GM23338 (cell line): ENCODE measurements at regions not wholly inside any gene's neighbourhood (a gene's known extent, or its start where the extent isn't known, plus 50 kb on each side); places are given as distances from the start of the nearest gene placed in this dataset.

Experiments used
- ATAC-seq: fragments of 200-7000 bp; cut with Tn5 transposase; 3 replicates; pipeline ENCODE4 v1.9.1; 2020
- DNase-seq: peaks from one replicate; pipeline ENCODE4 v3.0.0-alpha.2; 2015; ENCODE audit warnings: low spot score
- H2AFZ ChIP-seq: fragments of 200-600 bp; sonication (generic); 2 replicates; pipeline ENCODE4 v1.8.0; 2016; ENCODE audit warnings: antibody characterized with exemption, mild to moderate bottlenecking, moderate library complexity
- H3F3A ChIP-seq: fragments of 200-600 bp; sonication (generic); replicated peaks from 2 replicates; pipeline ENCODE4 v1.8.0; 2017; ENCODE audit warnings: antibody characterized with exemption, mixed run types, low read depth
- H3K27ac ChIP-seq: fragments of 200-600 bp; sonication (generic); 2 replicates; pipeline ENCODE4 v1.6.1; 2016; ENCODE audit warnings: low read depth
- H3K27me3 ChIP-seq: fragments of 200-600 bp; sonication (generic); 2 replicates; pipeline ENCODE4 v1.8.0; 2016; ENCODE audit warnings: mild to moderate bottlenecking, mixed run types, moderate library complexity; ENCODE audit not compliant: insufficient read depth
- H3K36me3 ChIP-seq: fragments of 200-600 bp; sonication (generic); 2 replicates; pipeline ENCODE4 v1.8.0; 2016; ENCODE audit warnings: mild to moderate bottlenecking; ENCODE audit not compliant: insufficient read depth
- H3K4me1 ChIP-seq: fragments of 200-600 bp; sonication (generic); 2 replicates; pipeline ENCODE4 v1.8.0; 2016; ENCODE audit warnings: mild to moderate bottlenecking, moderate library complexity; ENCODE audit not compliant: insufficient read depth
- H3K4me2 ChIP-seq: fragments of 200-600 bp; sonication (generic); 2 replicates; pipeline ENCODE4 v1.7.1; 2017; ENCODE audit warnings: mixed run types
- H3K4me3 ChIP-seq: fragments of 200-600 bp; sonication (generic); 2 replicates; pipeline ENCODE4 v1.6.1; 2016; ENCODE audit warnings: mixed run types
- H3K79me2 ChIP-seq: fragments of 200-600 bp; sonication (generic); replicated peaks from 2 replicates; pipeline ENCODE4 v1.8.0; 2017; ENCODE audit warnings: mild to moderate bottlenecking; ENCODE audit not compliant: insufficient read depth
- H3K9me2 ChIP-seq: fragments of 200-600 bp; sonication (generic); 2 replicates; pipeline ENCODE4 v1.8.0; 2017; ENCODE audit not compliant: insufficient read depth
- H4K20me1 ChIP-seq: fragments of 200-600 bp; sonication (generic); replicated peaks from 2 replicates; pipeline ENCODE4 v1.8.0; 2017; ENCODE audit warnings: mild to moderate bottlenecking; ENCODE audit not compliant: insufficient read depth
- H3K27ac Mint-ChIP-seq: 2 replicates; pipeline ENCODE4 v1.8.0; 2020; ENCODE audit warnings: inconsistent platforms, mild to moderate bottlenecking, moderate library complexity, mixed read lengths
- H3K27me3 Mint-ChIP-seq: 3 replicates; pipeline ENCODE4 v1.8.0; 2022; ENCODE audit warnings: low read depth, mild to moderate bottlenecking, moderate library complexity, mixed read lengths, inconsistent platforms; ENCODE audit not compliant: insufficient read depth, poor library complexity
- H3K36me3 Mint-ChIP-seq: 3 replicates; pipeline ENCODE4 v1.8.0; 2021; ENCODE audit warnings: low read depth, mild to moderate bottlenecking, inconsistent platforms, moderate library complexity, mixed read lengths
- H3K4me1 Mint-ChIP-seq: 3 replicates; pipeline ENCODE4 v1.8.0; 2020; ENCODE audit warnings: mild to moderate bottlenecking, inconsistent platforms, mixed read lengths
- H3K4me3 Mint-ChIP-seq: 3 replicates; pipeline ENCODE4 v1.8.0; 2021; ENCODE audit warnings: moderate library complexity, mild to moderate bottlenecking, inconsistent platforms, mixed read lengths
- H3K9me3 Mint-ChIP-seq: 3 replicates; pipeline ENCODE4 v1.8.0; 2020; ENCODE audit warnings: moderate library complexity, mild to moderate bottlenecking, inconsistent platforms, mixed read lengths
- CREB1 ChIP-seq: fragments of 250-450 bp; sonication (Bioruptor Pico); IDR thresholded peaks from 2 replicates; pipeline ENCODE4 v1.5.0; 2020; ENCODE audit warnings: low read depth, mild to moderate bottlenecking, moderate library complexity
- ETS1 ChIP-seq: IDR thresholded peaks from 2 replicates; pipeline ENCODE4 v1.6.1; 2016; ENCODE audit warnings: antibody characterized with exemption
- EZH2 ChIP-seq: fragments of 200-600 bp; sonication (generic); IDR thresholded peaks from one replicate; pipeline ENCODE4 v1.8.0; 2017; ENCODE audit warnings: antibody characterized with exemption, mild to moderate bottlenecking, low read depth; ENCODE audit not compliant: unreplicated experiment
- EZH2phosphoT487 ChIP-seq: fragments of 200-600 bp; sonication (generic); IDR thresholded peaks from one replicate; pipeline ENCODE4 v1.8.1; 2018; ENCODE audit warnings: antibody characterized with exemption; ENCODE audit not compliant: unreplicated experiment
- JUNB ChIP-seq: IDR thresholded peaks from one replicate; pipeline ENCODE4 v1.6.1; 2016; ENCODE audit warnings: antibody characterized with exemption; ENCODE audit not compliant: unreplicated experiment
- STAT1 ChIP-seq: IDR thresholded peaks from one replicate; pipeline ENCODE4 v1.6.1; 2016; ENCODE audit warnings: antibody characterized with exemption; ENCODE audit not compliant: unreplicated experiment
- ZNF114 ChIP-seq: fragments of 250-450 bp; sonication (Bioruptor Pico); IDR thresholded peaks from 2 replicates; pipeline ENCODE4 v1.5.0; 2020; ENCODE audit warnings: mild to moderate bottlenecking, moderate library complexity
- ZNF331 ChIP-seq: fragments of 250-450 bp; sonication (Bioruptor Pico); IDR thresholded peaks from 2 replicates; pipeline ENCODE4 v1.5.0; 2020; ENCODE audit warnings: low read depth, mild to moderate bottlenecking, moderate library complexity
- TF ChIP-seq, protein P1 (sequence below): fragments of 250-450 bp; sonication (Bioruptor Pico); IDR thresholded peaks from 2 replicates; pipeline ENCODE4 v1.5.0; 2020; ENCODE audit warnings: mild to moderate bottlenecking, moderate library complexity
- TF ChIP-seq, protein P2 (sequence below): IDR thresholded peaks from one replicate; pipeline ENCODE4 v1.6.1; 2018; ENCODE audit warnings: antibody characterized with exemption; ENCODE audit not compliant: unreplicated experiment
- TF ChIP-seq, protein P3 (sequence below), 2 experiments: fragments of 200-600 bp in 1 of 2; sonication (generic) in 1 of 2; conservative IDR thresholded peaks; 2 replicates each; pipeline versions ENCODE4 v1.5.1 to v1.6.1; 2016 to 2017; ENCODE audit warnings: antibody characterized with exemption in 2 of 2, low read depth in 2 of 2, mild to moderate bottlenecking in 2 of 2, moderate library complexity in 1 of 2

DNA sequence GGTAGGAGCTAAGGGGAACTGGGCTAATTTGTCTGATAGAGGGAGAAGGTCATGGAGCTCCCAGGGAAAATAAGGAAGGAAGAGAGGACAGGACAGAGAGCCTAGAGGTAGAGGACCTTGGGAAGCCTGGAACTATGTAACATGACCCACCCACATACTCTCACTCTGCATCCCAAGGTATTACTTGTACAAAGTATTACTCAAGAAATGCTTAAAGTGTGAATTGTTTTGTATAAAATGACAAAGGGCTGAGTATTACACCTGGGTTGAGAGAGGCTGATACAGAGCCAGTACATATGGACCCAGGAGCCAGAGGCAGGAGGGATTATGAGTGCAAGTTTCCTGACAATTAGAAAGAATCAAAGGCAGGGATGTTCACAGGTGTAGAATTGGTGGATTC is 80.5 kb upstream of the ANKRD55 start (continued):
- TF ChIP-seq, protein P1, sequence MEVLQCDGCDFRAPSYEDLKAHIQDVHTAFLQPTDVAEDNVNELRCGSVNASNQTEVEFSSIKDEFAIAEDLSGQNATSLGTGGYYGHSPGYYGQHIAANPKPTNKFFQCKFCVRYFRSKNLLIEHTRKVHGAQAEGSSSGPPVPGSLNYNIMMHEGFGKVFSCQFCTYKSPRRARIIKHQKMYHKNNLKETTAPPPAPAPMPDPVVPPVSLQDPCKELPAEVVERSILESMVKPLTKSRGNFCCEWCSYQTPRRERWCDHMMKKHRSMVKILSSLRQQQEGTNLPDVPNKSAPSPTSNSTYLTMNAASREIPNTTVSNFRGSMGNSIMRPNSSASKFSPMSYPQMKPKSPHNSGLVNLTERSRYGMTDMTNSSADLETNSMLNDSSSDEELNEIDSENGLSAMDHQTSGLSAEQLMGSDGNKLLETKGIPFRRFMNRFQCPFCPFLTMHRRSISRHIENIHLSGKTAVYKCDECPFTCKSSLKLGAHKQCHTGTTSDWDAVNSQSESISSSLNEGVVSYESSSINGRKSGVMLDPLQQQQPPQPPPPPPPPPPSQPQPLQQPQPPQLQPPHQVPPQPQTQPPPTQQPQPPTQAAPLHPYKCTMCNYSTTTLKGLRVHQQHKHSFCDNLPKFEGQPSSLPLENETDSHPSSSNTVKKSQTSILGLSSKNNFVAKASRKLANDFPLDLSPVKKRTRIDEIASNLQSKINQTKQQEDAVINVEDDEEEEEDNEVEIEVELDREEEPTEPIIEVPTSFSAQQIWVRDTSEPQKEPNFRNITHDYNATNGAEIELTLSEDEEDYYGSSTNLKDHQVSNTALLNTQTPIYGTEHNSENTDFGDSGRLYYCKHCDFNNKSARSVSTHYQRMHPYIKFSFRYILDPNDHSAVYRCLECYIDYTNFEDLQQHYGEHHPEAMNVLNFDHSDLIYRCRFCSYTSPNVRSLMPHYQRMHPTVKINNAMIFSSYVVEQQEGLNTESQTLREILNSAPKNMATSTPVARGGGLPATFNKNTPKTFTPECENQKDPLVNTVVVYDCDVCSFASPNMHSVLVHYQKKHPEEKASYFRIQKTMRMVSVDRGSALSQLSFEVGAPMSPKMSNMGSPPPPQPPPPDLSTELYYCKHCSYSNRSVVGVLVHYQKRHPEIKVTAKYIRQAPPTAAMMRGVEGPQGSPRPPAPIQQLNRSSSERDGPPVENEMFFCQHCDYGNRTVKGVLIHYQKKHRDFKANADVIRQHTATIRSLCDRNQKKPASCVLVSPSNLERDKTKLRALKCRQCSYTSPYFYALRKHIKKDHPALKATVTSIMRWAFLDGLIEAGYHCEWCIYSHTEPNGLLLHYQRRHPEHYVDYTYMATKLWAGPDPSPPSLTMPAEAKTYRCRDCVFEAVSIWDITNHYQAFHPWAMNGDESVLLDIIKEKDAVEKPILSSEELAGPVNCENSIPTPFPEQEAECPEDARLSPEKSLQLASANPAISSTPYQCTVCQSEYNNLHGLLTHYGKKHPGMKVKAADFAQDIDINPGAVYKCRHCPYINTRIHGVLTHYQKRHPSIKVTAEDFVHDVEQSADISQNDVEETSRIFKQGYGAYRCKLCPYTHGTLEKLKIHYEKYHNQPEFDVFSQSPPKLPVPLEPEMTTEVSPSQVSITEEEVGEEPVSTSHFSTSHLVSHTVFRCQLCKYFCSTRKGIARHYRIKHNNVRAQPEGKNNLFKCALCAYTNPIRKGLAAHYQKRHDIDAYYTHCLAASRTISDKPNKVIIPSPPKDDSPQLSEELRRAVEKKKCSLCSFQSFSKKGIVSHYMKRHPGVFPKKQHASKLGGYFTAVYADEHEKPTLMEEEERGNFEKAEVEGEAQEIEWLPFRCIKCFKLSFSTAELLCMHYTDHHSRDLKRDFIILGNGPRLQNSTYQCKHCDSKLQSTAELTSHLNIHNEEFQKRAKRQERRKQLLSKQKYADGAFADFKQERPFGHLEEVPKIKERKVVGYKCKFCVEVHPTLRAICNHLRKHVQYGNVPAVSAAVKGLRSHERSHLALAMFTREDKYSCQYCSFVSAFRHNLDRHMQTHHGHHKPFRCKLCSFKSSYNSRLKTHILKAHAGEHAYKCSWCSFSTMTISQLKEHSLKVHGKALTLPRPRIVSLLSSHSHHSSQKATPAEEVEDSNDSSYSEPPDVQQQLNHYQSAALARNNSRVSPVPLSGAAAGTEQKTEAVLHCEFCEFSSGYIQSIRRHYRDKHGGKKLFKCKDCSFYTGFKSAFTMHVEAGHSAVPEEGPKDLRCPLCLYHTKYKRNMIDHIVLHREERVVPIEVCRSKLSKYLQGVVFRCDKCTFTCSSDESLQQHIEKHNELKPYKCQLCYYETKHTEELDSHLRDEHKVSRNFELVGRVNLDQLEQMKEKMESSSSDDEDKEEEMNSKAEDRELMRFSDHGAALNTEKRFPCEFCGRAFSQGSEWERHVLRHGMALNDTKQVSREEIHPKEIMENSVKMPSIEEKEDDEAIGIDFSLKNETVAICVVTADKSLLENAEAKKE (CRISPR knock-in tag): no peak
- TF ChIP-seq ZNF114 (CRISPR knock-in tag) (no peak), ZNF331 (CRISPR knock-in tag) (no peak), ETS1 (no peak), CREB1 (CRISPR knock-in tag) (no peak)

- Mint-ChIP-seq H3K27ac (no peak overlapping the region), H3K9me3 (no peaks in the 10 kb centered on the region), H3K27me3 (no peaks in the 10 kb centered on the region), H3K36me3 (no peaks in the 10 kb centered on the region), H3K4me1 (peaks cover 5% of the 10 kb centered on the region; the same call in 2 of the 3 replicates), H3K4me3 (no peak overlapping the region)
- Histone ChIP-seq H3K4me3 (no peak overlapping the region), H3K4me2 (no peak overlapping the region), H3K9me2 (0 out of 2 replicates have a peak, but pooled peaks cover 3% of the 10 kb centered on the region), H3K27me3 (no peaks in the 10 kb centered on the region), H3K79me2 (no peaks in the 10 kb centered on the region), H3K36me3 (no peaks in the 10 kb centered on the region), H3K27ac (no peak overlapping the region), H2AFZ (no peak overlapping the region), H3F3A (no peaks in the 10 kb centered on the region), H3K4me1 (peaks cover 13% of the 10 kb centered on the region), H4K20me1 (no peaks in the 10 kb centered on the region)
- no peak for ATAC-seq
- no peak for DNase-seq
- no peak for TF ChIP-seq ZNF114 (CRISPR knock-in tag)
- TF ChIP-seq ZNF331 (CRISPR knock-in tag): no peak
- TF ChIP-seq EZH2phosphoT487: no peak
- no peak for TF ChIP-seq JUNB
- TF ChIP-seq, protein P2, sequence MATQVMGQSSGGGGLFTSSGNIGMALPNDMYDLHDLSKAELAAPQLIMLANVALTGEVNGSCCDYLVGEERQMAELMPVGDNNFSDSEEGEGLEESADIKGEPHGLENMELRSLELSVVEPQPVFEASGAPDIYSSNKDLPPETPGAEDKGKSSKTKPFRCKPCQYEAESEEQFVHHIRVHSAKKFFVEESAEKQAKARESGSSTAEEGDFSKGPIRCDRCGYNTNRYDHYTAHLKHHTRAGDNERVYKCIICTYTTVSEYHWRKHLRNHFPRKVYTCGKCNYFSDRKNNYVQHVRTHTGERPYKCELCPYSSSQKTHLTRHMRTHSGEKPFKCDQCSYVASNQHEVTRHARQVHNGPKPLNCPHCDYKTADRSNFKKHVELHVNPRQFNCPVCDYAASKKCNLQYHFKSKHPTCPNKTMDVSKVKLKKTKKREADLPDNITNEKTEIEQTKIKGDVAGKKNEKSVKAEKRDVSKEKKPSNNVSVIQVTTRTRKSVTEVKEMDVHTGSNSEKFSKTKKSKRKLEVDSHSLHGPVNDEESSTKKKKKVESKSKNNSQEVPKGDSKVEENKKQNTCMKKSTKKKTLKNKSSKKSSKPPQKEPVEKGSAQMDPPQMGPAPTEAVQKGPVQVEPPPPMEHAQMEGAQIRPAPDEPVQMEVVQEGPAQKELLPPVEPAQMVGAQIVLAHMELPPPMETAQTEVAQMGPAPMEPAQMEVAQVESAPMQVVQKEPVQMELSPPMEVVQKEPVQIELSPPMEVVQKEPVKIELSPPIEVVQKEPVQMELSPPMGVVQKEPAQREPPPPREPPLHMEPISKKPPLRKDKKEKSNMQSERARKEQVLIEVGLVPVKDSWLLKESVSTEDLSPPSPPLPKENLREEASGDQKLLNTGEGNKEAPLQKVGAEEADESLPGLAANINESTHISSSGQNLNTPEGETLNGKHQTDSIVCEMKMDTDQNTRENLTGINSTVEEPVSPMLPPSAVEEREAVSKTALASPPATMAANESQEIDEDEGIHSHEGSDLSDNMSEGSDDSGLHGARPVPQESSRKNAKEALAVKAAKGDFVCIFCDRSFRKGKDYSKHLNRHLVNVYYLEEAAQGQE: no peak
- TF ChIP-seq, protein P3, sequence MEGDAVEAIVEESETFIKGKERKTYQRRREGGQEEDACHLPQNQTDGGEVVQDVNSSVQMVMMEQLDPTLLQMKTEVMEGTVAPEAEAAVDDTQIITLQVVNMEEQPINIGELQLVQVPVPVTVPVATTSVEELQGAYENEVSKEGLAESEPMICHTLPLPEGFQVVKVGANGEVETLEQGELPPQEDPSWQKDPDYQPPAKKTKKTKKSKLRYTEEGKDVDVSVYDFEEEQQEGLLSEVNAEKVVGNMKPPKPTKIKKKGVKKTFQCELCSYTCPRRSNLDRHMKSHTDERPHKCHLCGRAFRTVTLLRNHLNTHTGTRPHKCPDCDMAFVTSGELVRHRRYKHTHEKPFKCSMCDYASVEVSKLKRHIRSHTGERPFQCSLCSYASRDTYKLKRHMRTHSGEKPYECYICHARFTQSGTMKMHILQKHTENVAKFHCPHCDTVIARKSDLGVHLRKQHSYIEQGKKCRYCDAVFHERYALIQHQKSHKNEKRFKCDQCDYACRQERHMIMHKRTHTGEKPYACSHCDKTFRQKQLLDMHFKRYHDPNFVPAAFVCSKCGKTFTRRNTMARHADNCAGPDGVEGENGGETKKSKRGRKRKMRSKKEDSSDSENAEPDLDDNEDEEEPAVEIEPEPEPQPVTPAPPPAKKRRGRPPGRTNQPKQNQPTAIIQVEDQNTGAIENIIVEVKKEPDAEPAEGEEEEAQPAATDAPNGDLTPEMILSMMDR (conservative IDR thresholded peaks at IDR 0.05; ENCODE audit: low read depth in 2 of 2): no peak
- TF ChIP-seq STAT1: no peak
- no peak for TF ChIP-seq ETS1
- TF ChIP-seq EZH2: no peak
These were observed 79.9 kb upstream of the ANKRD55 start for GRCh38 chr5:56313004-56313531.
